HepG2 (cell line): ENCODE measurements at regions not wholly inside any gene's neighbourhood (a gene's known extent, or its start where the extent isn't known, plus 50 kb on each side); places are given as distances from the start of the nearest gene placed in this dataset.

ENCODE experiments used
- ARHGAP35 ChIP-seq: sonication (generic); formaldehyde crosslinking; IDR thresholded peaks from 2 replicates; pipeline ENCODE4 v1.9.0; 2022; ENCODE audit warnings: mild to moderate bottlenecking, inconsistent platforms, moderate library complexity, missing genetic modification reagents, borderline replicate concordance
- GATAD2A ChIP-seq: IDR thresholded peaks from 2 replicates; pipeline ENCODE4 v1.6.1; 2016
- JUND ChIP-seq: sonication (generic); formaldehyde crosslinking; IDR thresholded peaks from 2 replicates; pipeline ENCODE4 v1.8.0; 2022; ENCODE audit warnings: mild to moderate bottlenecking, missing genetic modification reagents
- NFYB ChIP-seq: sonication (generic); formaldehyde crosslinking; IDR thresholded peaks from 2 replicates; pipeline ENCODE4 v1.4.0; 2020; ENCODE audit warnings: missing genetic modification reagents
- NONO ChIP-seq, 2 experiments: fragments of 450-650 bp in 1 of 2; sonication (generic) in 1 of 2; formaldehyde crosslinking in 1 of 2; IDR thresholded peaks in 1 of 2; conservative IDR thresholded peaks in 1 of 2; 2 replicates each; pipeline versions ENCODE4 v1.6.1 to v1.8.0; 2017 to 2022; ENCODE audit warnings: mild to moderate bottlenecking in 1 of 2, missing genetic modification reagents in 1 of 2, moderate library complexity in 1 of 2
- POLR2A ChIP-seq, 2 experiments: IDR thresholded peaks; 2 replicates each; pipeline ENCODE4 v1.6.1; 2011; ENCODE audit warnings: low read depth in 2 of 2, low read length in 2 of 2, mild to moderate bottlenecking in 1 of 2, moderate library complexity in 1 of 2; ENCODE audit not compliant: insufficient read depth in 1 of 2
- TBL1XR1 ChIP-seq: fragments of 150-350 bp; IDR thresholded peaks from 2 replicates; pipeline ENCODE4 v1.6.1; 2014; ENCODE audit warnings: borderline replicate concordance, low read length; ENCODE audit not compliant: partially characterized antibody
- ZBTB1 ChIP-seq: sonication (generic); formaldehyde crosslinking; IDR thresholded peaks from 2 replicates; pipeline ENCODE4 v1.4.0; 2020; ENCODE audit warnings: missing genetic modification reagents, borderline replicate concordance
- ZNF232 ChIP-seq: sonication (generic); formaldehyde crosslinking; IDR thresholded peaks from 2 replicates; pipeline ENCODE4 v1.4.0; 2020; ENCODE audit warnings: missing genetic modification reagents, borderline replicate concordance
- TF ChIP-seq, protein P1 (sequence below): sonication (generic); formaldehyde crosslinking; IDR thresholded peaks from 2 replicates; pipeline ENCODE4 v1.5.0; 2020; ENCODE audit warnings: mild to moderate bottlenecking, missing genetic modification reagents, moderate library complexity
- TF ChIP-seq, protein P2 (sequence below): sonication (generic); formaldehyde crosslinking; conservative IDR thresholded peaks from 2 replicates; pipeline ENCODE4 v1.8.1; 2023; ENCODE audit warnings: missing genetic modification reagents

DNA sequence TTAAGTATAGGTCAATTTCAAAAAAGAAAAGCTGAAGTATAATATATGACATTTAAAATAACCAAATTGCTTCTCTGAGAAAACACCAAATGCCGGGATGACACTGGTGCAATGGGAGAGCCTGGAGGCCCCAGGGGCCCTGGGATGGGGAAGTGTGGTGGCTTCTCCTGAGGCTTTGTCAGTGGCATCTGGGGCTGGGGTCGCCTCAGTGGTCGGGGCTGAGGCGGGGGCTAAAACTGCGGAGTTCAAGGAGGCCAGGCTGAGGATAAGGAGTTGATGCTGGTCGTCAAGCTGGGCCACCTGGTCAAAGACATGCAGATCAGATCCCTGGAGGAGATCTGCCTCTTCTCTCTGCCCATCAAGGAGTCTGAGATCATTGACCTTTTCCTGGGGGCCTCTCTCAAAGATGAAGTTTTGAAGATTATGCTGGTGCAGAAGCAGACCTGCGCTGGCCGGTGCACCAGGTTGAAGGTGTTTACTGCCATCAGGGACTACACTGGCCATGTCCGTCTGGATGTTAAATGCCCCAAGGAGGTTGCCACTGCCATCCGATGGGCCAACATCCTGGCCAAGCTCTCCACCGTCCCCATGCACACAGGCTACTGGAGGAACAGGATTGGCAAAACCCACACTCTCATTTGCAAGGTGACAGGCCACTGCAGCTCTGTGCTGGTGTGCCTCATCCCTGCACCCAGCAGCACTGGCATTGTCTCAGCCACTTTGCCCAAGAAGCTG, 660.1 kb upstream of the CCDC179 start:
- TF ChIP-seq ZBTB1 (CRISPR knock-in tag) (no peak), NFYB (CRISPR knock-in tag) (no peak), NONO (IDR thresholded peaks at IDR 0.05) (no peak), NONO (CRISPR knock-in tag; conservative IDR thresholded peaks at IDR 0.05) (no peak), POLR2A (IDR thresholded peaks at IDR 0.05; ENCODE audit: insufficient read depth in 1 of 2, low read depth in 2 of 2, low read length in 2 of 2) (no peak), JUND (CRISPR knock-in tag) (no peak), TBL1XR1 (no peak), ZNF232 (CRISPR knock-in tag) (no peak), GATAD2A (CRISPR knock-in tag) (no peak), ARHGAP35 (CRISPR knock-in tag) (no peak)
- TF ChIP-seq, protein P1, sequence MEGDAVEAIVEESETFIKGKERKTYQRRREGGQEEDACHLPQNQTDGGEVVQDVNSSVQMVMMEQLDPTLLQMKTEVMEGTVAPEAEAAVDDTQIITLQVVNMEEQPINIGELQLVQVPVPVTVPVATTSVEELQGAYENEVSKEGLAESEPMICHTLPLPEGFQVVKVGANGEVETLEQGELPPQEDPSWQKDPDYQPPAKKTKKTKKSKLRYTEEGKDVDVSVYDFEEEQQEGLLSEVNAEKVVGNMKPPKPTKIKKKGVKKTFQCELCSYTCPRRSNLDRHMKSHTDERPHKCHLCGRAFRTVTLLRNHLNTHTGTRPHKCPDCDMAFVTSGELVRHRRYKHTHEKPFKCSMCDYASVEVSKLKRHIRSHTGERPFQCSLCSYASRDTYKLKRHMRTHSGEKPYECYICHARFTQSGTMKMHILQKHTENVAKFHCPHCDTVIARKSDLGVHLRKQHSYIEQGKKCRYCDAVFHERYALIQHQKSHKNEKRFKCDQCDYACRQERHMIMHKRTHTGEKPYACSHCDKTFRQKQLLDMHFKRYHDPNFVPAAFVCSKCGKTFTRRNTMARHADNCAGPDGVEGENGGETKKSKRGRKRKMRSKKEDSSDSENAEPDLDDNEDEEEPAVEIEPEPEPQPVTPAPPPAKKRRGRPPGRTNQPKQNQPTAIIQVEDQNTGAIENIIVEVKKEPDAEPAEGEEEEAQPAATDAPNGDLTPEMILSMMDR (CRISPR knock-in tag), result no peak
- TF ChIP-seq, protein P2, sequence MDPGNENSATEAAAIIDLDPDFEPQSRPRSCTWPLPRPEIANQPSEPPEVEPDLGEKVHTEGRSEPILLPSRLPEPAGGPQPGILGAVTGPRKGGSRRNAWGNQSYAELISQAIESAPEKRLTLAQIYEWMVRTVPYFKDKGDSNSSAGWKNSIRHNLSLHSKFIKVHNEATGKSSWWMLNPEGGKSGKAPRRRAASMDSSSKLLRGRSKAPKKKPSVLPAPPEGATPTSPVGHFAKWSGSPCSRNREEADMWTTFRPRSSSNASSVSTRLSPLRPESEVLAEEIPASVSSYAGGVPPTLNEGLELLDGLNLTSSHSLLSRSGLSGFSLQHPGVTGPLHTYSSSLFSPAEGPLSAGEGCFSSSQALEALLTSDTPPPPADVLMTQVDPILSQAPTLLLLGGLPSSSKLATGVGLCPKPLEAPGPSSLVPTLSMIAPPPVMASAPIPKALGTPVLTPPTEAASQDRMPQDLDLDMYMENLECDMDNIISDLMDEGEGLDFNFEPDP (CRISPR knock-in tag), result no peak
